ENCODE measurements at regions not wholly inside any gene's neighbourhood (a gene's known extent, or its start where the extent isn't known, plus 50 kb on each side); places are given as distances from the start of the nearest gene placed in this dataset.

- TF ChIP-seq CTCF (IDR thresholded peaks at IDR 0.05) (no peak), POLR2A (IDR thresholded peaks at IDR 0.05) (no peak)
Observed at GRCh38 chr4:13151194-13151593, 332.9 kb downstream of the RAB28 start.

All from heart left ventricle (tissue), 13 donors.